ENCODE measurements at regions not wholly inside any gene's neighbourhood (a gene's known extent, or its start where the extent isn't known, plus 50 kb on each side); places are given as distances from the start of the nearest gene placed in this dataset.

GRCh38 chr5:15447209-15447608 lies 52.8 kb upstream of the FBXL7 start:
- H3K27ac Mint-ChIP-seq: no peak overlapping the region
- no peaks in the 10 kb centered on the region for H3K4me1 Mint-ChIP-seq (ENCODE audit: low read depth)
- intact Hi-C loops (cut with micrococcal nuclease): no loop called here
- no peak overlapping the region for H3K4me3 Mint-ChIP-seq
- no peaks in the 10 kb centered on the region for H3K27me3 Mint-ChIP-seq
- no peaks in the 10 kb centered on the region for H3K36me3 Mint-ChIP-seq (ENCODE audit: low read depth)
- peaks cover 50% of the 10 kb centered on the region for H3K9me3 Mint-ChIP-seq

GRCh38 chr5:15446552-15446951 lies 53.4 kb upstream of the FBXL7 start:
- H3K36me3 Mint-ChIP-seq (ENCODE audit: low read depth): no peaks in the 10 kb centered on the region
- peaks cover 43% of the 10 kb centered on the region for H3K9me3 Mint-ChIP-seq
- H3K4me1 Mint-ChIP-seq (ENCODE audit: low read depth): no peaks in the 10 kb centered on the region
- H3K27me3 Mint-ChIP-seq: no peaks in the 10 kb centered on the region
- intact Hi-C loops (cut with micrococcal nuclease): no loop called here
- no peak overlapping the region for H3K27ac Mint-ChIP-seq
- no peak overlapping the region for H3K4me3 Mint-ChIP-seq

- H3K4me3 Mint-ChIP-seq: no peak overlapping the region
- no peaks in the 10 kb centered on the region for H3K4me1 Mint-ChIP-seq (ENCODE audit: low read depth)
- H3K27me3 Mint-ChIP-seq: no peaks in the 10 kb centered on the region
- H3K36me3 Mint-ChIP-seq (ENCODE audit: low read depth): no peaks in the 10 kb centered on the region
- H3K27ac Mint-ChIP-seq: no peak overlapping the region
- H3K9me3 Mint-ChIP-seq: peaks cover 27% of the 10 kb centered on the region
- intact Hi-C loops (cut with micrococcal nuclease): no loop called here
These were observed 57.8 kb upstream of the FBXL7 start for GRCh38 chr5:15442193-15442570.

- Mint-ChIP-seq H3K36me3 (ENCODE audit: low read depth) (no peaks in the 10 kb centered on the region), H3K9me3 (peaks cover 27% of the 10 kb centered on the region), H3K4me1 (ENCODE audit: low read depth) (no peaks in the 10 kb centered on the region), H3K27me3 (no peaks in the 10 kb centered on the region), H3K27ac (no peak overlapping the region), H3K4me3 (no peak overlapping the region)
- intact Hi-C loops (cut with micrococcal nuclease): no loop called here
These were observed 58.4 kb upstream of the FBXL7 start for GRCh38 chr5:15441433-15442192.

GRCh38 chr5:15440434-15440833 lies 59.5 kb upstream of the FBXL7 start:
- H3K4me3 Mint-ChIP-seq: no peak overlapping the region
- H3K27me3 Mint-ChIP-seq: no peaks in the 10 kb centered on the region
- no peak overlapping the region for H3K27ac Mint-ChIP-seq
- peaks cover 22% of the 10 kb centered on the region for H3K9me3 Mint-ChIP-seq
- no peaks in the 10 kb centered on the region for H3K4me1 Mint-ChIP-seq (ENCODE audit: low read depth)
- H3K36me3 Mint-ChIP-seq (ENCODE audit: low read depth): no peaks in the 10 kb centered on the region
- intact Hi-C loops (cut with micrococcal nuclease): no loop called here

- intact Hi-C loops (cut with micrococcal nuclease): no loop called here
- Mint-ChIP-seq H3K9me3 (peaks cover 19% of the 10 kb centered on the region), H3K27ac (no peak overlapping the region), H3K36me3 (ENCODE audit: low read depth) (no peaks in the 10 kb centered on the region), H3K4me1 (ENCODE audit: low read depth) (no peaks in the 10 kb centered on the region), H3K4me3 (no peak overlapping the region), H3K27me3 (no peaks in the 10 kb centered on the region)
These were observed 60.2 kb upstream of the FBXL7 start for GRCh38 chr5:15439801-15440200.

GRCh38 chr5:15433709-15434108 lies 66.3 kb upstream of the FBXL7 start:
- intact Hi-C loops (cut with micrococcal nuclease): no loop called here
- Mint-ChIP-seq H3K27ac (no peak overlapping the region), H3K36me3 (ENCODE audit: low read depth) (no peaks in the 10 kb centered on the region), H3K4me1 (ENCODE audit: low read depth) (no peaks in the 10 kb centered on the region), H3K4me3 (no peak overlapping the region), H3K9me3 (peaks cover 19% of the 10 kb centered on the region), H3K27me3 (no peaks in the 10 kb centered on the region)

GRCh38 chr5:15431923-15432322 lies 68.1 kb upstream of the FBXL7 start:
- intact Hi-C loops (cut with micrococcal nuclease): no loop called here
- Mint-ChIP-seq H3K4me1 (ENCODE audit: low read depth) (no peaks in the 10 kb centered on the region), H3K9me3 (peaks cover 19% of the 10 kb centered on the region), H3K27me3 (no peaks in the 10 kb centered on the region), H3K27ac (no peak overlapping the region), H3K36me3 (ENCODE audit: low read depth) (no peaks in the 10 kb centered on the region), H3K4me3 (no peak overlapping the region)

- Mint-ChIP-seq H3K9me3 (peaks cover 12% of the 10 kb centered on the region), H3K27ac (no peak overlapping the region), H3K4me3 (no peak overlapping the region), H3K4me1 (ENCODE audit: low read depth) (no peaks in the 10 kb centered on the region), H3K36me3 (ENCODE audit: low read depth) (no peaks in the 10 kb centered on the region), H3K27me3 (no peaks in the 10 kb centered on the region)
- intact Hi-C loops (cut with micrococcal nuclease): no loop called here
These were observed 74.2 kb upstream of the FBXL7 start for GRCh38 chr5:15425766-15426165.

- Mint-ChIP-seq H3K9me3 (peaks cover 13% of the 10 kb centered on the region), H3K4me3 (no peak overlapping the region), H3K27ac (no peak overlapping the region), H3K36me3 (ENCODE audit: low read depth) (no peaks in the 10 kb centered on the region), H3K4me1 (ENCODE audit: low read depth) (no peaks in the 10 kb centered on the region), H3K27me3 (no peaks in the 10 kb centered on the region)
- intact Hi-C loops (cut with micrococcal nuclease): no loop called here
These were observed 75.2 kb upstream of the FBXL7 start for GRCh38 chr5:15424769-15425168.

- intact Hi-C loops (cut with micrococcal nuclease): no loop called here
- Mint-ChIP-seq H3K9me3 (peaks cover 37% of the 10 kb centered on the region), H3K4me1 (ENCODE audit: low read depth) (no peaks in the 10 kb centered on the region), H3K27me3 (no peaks in the 10 kb centered on the region), H3K4me3 (no peak overlapping the region), H3K36me3 (ENCODE audit: low read depth) (no peaks in the 10 kb centered on the region), H3K27ac (no peak overlapping the region)
These were observed 78.0 kb upstream of the FBXL7 start for GRCh38 chr5:15421921-15422412.

- H3K4me1 Mint-ChIP-seq (ENCODE audit: low read depth): no peaks in the 10 kb centered on the region
- H3K4me3 Mint-ChIP-seq: no peak overlapping the region
- H3K27ac Mint-ChIP-seq: no peak overlapping the region
- no peaks in the 10 kb centered on the region for H3K27me3 Mint-ChIP-seq
- H3K9me3 Mint-ChIP-seq: peaks cover 40% of the 10 kb centered on the region
- no peaks in the 10 kb centered on the region for H3K36me3 Mint-ChIP-seq (ENCODE audit: low read depth)
- intact Hi-C loops (cut with micrococcal nuclease): no loop called here
These were observed 78.6 kb upstream of the FBXL7 start for GRCh38 chr5:15421381-15421780.

GRCh38 chr5:15420201-15420600 lies 79.8 kb upstream of the FBXL7 start:
- Mint-ChIP-seq H3K9me3 (peaks cover 43% of the 10 kb centered on the region), H3K36me3 (ENCODE audit: low read depth) (no peaks in the 10 kb centered on the region), H3K4me3 (no peak overlapping the region), H3K4me1 (ENCODE audit: low read depth) (no peaks in the 10 kb centered on the region), H3K27ac (no peak overlapping the region), H3K27me3 (no peaks in the 10 kb centered on the region)
- intact Hi-C loops (cut with micrococcal nuclease): no loop called here

- no peaks in the 10 kb centered on the region for H3K4me1 Mint-ChIP-seq (ENCODE audit: low read depth)
- no peaks in the 10 kb centered on the region for H3K27me3 Mint-ChIP-seq
- no peak overlapping the region for H3K27ac Mint-ChIP-seq
- H3K4me3 Mint-ChIP-seq: no peak overlapping the region
- intact Hi-C loops (cut with micrococcal nuclease): no loop called here
- peaks cover 62% of the 10 kb centered on the region for H3K9me3 Mint-ChIP-seq
- no peaks in the 10 kb centered on the region for H3K36me3 Mint-ChIP-seq (ENCODE audit: low read depth)
These were observed 82.8 kb upstream of the FBXL7 start for GRCh38 chr5:15417156-15417555.

GRCh38 chr5:15406478-15406877 lies 93.5 kb upstream of the FBXL7 start:
- Mint-ChIP-seq H3K9me3 (peaks cover 28% of the 10 kb centered on the region), H3K4me1 (ENCODE audit: low read depth) (no peaks in the 10 kb centered on the region), H3K27me3 (no peaks in the 10 kb centered on the region), H3K4me3 (no peak overlapping the region), H3K27ac (no peak overlapping the region), H3K36me3 (ENCODE audit: low read depth) (no peaks in the 10 kb centered on the region)
- intact Hi-C loops (cut with micrococcal nuclease): no loop called here
